Muscle of arm (tissue), 1 donor: ENCODE measurements at regions not wholly inside any gene's neighbourhood (a gene's known extent, or its start where the extent isn't known, plus 50 kb on each side); places are given as distances from the start of the nearest gene placed in this dataset.
"Not testable (repeated sequence)": the region's sequence is repeated elsewhere in the genome, so short reads cannot be mapped to it uniquely, and the experiment has no call there.

Experiments used
- DNase-seq: peaks from one replicate; pipeline ENCODE4 v3.0.0-alpha.2; 2013

GRCh38 chr7:93048136-93048930 lies 69.4 kb downstream of the SAMD9 start:
- no peak for DNase-seq

DNA sequence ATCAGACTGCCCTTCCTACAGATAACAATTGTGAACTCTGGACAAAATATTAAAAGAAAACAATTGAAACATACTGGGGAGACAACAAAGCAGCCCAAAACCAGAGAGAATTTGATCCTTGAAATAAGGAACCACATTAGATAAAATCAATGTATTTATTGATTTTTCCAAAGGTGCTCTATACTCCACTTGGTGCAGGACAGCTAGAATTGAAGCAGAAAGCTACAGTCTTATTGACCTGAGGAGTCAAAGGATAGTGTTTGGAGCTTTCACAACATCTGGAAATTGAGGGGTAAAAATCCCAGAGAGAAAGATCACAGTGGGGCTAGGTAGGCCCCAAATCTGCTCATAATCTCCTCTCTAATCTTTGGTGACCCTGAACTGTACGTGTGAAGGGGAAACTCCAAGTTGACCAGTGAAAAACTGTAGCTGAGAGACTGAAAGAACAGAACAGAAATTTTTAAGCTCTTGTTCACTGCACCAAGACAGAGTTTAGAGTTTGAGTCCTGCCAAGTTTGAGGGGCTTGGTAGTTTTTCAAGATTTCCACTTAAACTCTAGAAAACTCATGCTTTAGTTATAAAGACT lies 70.2 kb downstream of the SAMD9 start:
- no peak for DNase-seq

GRCh38 chr7:93046641-93047040 lies 71.1 kb downstream of the SAMD9 start:
- no peak for DNase-seq

DNA sequence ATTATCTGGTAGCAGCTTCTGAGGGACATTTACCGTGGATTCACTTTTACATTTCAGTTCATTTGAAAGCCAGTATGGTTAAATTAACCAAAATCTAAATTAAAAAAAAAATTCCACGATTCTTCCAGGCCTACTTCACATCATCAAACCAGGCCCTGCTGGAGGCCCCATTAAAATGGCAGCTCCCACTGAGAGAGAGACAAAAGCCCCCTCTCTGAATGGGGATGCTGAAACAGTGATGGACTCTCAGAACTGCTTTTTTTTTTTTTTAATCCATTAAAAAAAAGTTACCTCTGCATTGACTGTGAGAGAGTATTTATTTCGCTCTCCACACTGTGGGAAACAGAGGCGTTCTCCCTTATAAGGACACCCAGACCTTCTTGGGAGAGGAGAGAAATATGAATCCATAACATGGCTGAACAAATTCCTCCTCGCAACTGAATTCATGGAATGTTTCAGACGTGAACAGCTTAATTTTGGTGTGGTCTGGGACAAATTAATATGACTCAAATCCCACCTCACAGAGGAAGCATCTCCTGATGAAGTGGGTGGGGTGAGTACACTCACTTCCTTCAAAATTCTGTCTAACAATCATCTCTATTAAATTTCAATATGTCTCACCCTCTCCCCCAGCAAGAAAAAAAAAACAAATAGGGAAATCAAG lies 73.5 kb downstream of the SAMD9 start:
- DNase-seq: no peak

DNA sequence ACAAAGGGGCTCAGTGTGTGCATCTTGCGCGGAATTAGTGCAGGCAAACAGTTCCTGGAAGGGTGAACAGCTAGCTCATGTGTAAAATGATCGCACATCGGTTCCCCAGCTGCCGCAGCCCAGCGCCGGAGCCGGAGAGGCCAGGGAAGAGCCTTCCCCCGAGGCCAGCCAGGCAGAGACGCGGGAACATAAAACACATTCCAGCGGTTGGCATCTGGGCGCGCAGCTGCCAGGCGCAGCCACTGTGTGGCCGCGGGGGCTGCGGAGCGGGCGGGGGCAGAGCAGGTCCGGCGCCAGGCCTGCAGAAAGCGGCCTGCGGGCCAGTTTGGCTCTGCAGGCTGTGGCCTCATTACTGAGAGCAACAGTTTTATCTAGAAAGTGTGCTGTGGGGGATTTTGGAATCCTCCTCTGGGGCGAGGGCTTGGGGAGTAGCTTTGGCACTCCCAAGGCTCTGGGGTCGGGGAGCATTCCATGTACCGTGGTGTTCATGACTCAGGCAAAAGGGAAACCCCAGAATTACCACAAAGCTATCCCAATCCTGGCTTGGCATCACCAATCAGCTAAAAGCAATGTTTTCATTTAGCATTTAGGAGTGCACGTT lies 74.3 kb downstream of the SAMD9 start:
- peak; percentile 59 for DNase-seq

- DNase-seq: no peak
Measured at GRCh38 chr7:93040355-93040754, 77.4 kb downstream of the SAMD9 start.

DNA sequence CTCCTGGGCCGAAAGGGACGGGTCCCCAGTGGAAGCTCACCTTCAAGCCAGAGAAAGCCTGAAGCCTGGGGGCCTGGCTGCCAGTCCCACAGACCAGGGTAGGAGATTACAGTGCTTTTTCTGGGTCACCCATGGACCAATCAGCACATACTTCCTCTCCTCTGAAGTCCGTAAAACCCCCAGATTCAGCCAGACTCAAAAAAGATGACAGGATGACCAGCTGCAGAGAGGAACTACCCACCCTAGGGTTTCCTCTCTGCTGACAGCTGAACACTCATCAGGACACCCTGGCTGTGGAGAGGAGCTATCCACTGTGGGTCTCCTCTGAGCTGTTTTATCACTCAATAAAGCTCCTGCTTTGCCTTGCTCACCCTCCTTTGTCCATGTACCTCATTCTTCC lies 78.0 kb downstream of the SAMD9 start:
- DNase-seq: no peak

GRCh38 chr7:93039282-93039681 lies 78.5 kb downstream of the SAMD9 start:
- DNase-seq: no peak

- DNase-seq: no peak
Measured at GRCh38 chr7:93036807-93037206, 81.0 kb downstream of the SAMD9 start.

DNA sequence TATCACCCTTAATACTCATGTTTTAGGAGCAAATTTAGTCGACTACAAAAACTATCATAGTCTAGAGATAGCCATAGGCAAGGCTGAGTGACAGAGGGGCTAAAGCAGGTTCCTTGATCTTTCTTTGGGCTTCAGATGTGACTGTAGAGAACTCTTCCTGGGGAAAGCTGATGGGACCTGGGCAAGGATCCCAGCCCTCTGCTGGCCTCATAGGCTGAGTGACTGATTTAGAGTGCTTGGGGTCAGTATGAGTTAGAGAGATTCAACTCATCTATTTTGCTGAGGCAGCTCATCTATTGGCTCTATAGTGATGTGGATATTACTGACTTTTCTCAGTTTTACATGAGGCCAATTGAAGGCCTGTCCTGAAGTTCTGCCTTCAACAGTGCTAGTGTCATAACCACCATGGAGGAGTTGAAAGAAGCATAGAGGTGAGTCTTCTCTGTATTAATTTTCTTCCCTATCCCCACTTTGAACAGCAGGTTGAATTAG lies 81.6 kb downstream of the SAMD9 start:
- DNase-seq: no peak

DNA sequence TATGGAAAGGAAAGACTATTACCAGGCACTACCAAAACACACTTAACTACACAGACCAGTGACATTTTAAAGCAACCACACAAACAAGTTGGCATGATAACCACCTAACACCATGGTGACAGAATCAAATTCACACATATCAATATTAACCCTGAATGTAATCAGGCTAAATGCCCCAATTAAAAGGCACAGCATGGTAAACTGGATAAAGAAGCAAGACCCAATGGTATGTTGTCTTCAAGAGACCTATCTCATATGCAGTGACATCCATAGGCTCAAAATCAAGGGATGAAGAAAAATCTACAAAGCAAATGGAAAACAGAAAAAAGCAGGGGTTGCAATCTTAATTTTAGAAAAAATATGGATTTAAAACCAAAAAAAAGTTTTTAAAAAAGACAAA lies 86.0 kb downstream of the SAMD9 start:
- DNase-seq: no peak

DNA sequence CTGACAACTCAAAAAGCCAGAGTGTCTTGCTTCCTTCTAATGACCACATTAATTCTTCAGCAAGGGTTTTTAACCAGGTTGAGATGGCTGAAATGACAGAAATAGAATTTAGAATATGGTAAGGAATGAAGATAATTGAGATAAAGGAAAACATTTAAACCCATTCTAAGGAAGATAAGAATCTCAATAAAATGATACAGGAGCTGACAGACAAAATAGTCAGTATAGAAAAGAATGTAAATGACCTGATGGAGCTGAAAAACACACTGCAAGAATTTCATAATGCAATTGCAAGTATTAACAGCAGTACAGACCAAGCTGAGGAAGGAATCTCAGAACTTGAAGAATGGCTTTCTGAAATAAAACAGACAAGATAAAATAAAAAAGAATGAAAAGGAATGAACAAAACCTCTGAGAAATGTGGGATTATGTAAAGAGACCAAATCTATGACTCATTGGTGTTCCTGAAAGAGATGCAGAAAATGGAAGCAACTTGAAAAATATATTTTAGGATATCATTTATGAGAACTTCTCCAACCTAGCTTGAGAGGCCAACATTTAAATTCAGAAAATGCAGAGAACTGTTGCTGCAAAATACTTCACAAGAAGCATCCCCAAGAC lies 87.1 kb downstream of the SAMD9 start:
- DNase-seq: no peak

DNA sequence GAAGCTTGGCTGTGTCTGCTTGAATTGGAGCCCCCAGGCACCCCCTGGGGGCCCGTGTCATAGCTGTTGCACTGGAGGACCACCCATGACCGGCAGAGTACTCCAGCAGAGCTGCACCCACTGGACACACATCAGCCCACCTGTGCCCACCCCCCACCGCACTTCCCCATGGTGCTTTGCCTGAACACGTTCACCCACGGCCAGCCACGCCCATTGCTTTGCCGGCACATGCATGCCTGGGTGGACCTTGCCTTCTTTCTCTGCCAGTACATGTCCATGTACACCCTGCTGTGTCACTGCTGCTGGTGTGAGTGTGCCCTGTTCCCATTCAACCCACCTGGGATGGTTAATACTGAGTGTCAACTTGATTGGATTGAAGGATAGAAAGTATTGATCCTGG lies 88.7 kb downstream of the SAMD9 start:
- no peak for DNase-seq

- DNase-seq: no peak
Measured at GRCh38 chr7:93028610-93029009, 89.2 kb downstream of the SAMD9 start.

GRCh38 chr7:93027044-93027443 lies 90.7 kb downstream of the SAMD9 start:
- no peak for DNase-seq

DNA sequence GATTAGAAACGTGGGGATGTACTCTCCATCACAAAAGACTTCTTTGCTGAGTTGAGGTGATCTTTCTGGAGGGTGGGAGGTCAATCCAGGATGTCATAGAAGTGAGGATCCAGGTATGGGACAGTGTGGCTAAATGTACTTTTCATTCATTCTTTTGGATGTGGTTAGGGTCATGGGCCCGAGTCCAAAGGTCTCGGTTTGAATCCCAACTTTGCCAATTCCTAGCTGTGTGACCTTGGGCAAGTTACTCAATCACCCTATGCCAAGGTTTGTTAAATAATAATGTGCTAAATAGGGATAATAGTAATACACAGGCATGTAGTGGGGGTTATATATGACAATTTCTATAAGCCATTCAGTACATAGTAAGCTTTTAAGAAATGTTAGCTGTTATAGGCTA lies 91.4 kb downstream of the SAMD9 start:
- no peak for DNase-seq

DNA sequence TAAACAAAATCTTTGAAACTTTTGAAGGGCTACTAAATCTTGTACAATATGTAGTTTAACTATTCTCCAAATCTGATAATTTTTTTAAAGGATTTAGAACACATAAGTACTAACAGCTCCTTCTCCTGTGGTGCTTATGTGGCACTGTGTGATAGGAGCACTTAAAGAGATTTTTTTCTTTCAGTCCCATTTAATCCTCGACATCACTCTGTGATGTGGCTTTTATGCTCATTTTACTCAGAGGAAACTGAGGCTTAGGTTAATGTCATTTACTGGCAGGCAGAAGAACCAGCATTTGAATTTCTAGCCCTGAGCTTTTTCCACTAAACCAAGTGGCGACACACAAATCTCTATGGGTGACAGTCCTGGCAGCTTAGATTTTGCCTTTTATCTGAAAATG lies 92.4 kb downstream of the SAMD9 start:
- no peak for DNase-seq

GRCh38 chr7:93022931-93023478 lies 94.8 kb downstream of the SAMD9 start:
- not testable (repeated sequence) for DNase-seq

DNA sequence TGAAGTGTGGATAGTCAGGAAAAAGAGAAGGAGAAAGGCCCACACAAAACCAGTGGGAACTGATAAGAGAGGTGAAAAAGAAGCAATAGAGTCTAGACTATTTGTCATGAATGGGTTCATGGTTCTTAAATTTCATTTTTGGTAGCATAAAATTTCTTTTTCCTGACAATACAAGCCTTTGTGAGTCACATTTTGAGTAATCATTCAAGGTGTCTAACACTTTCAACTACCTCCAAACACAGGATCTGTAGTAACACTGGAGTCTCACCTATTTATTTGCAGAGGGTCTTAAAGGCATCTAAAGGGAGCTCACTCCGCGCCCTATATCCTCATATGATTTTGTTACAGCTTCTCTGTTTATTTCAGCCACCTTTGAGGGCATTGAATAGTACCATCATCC lies 96.0 kb downstream of the SAMD9 start:
- no peak for DNase-seq

GRCh38 chr7:93018716-93019115 lies 99.1 kb downstream of the SAMD9 start:
- no peak for DNase-seq

GRCh38 chr7:93016681-93017381 lies 100.9 kb downstream of the SAMD9 start:
- DNase-seq: no peak
